ENCODE measurements at regions not wholly inside any gene's neighbourhood (a gene's known extent, or its start where the extent isn't known, plus 50 kb on each side); places are given as distances from the start of the nearest gene placed in this dataset.

GRCh38 chr6:26249707-26249956, 115.4 kb upstream of the BTN3A2 start:
- CTCF ChIA-PET = no interaction called here
- Histone ChIP-seq H3K4me1 (ENCODE audit: control insufficient read depth, insufficient read depth, low read length) (peaks cover 3% of the 10 kb centered on the region), H3K27me3 (ENCODE audit: control insufficient read depth, insufficient read depth, low read length) (no peaks in the 10 kb centered on the region), H3K36me3 (ENCODE audit: control insufficient read depth, insufficient read depth, low read length) (no peaks in the 10 kb centered on the region), H3K4me3 (ENCODE audit: low read depth in 2 of 2, low read length in 2 of 2) (peak overlapping the region in 1 of 2 experiments; percentile 28; a peak in 1 of 4 replicates), H3K27ac (ENCODE audit: low read length) (no peak overlapping the region), H3K9me3 (ENCODE audit: control insufficient read depth, insufficient read depth, low read depth, low read length) (no peaks in the 10 kb centered on the region)
- no TSS peak for BruUV-seq (replicated peaks)
- DNase-seq (ENCODE audit: low read depth, low spot score) = no peak
- TF ChIP-seq TCF7L2 (IDR thresholded peaks at IDR 0.05; ENCODE audit: low read depth, low read length) = no peak
- no peak for TF ChIP-seq SIN3A (IDR thresholded peaks at IDR 0.05; ENCODE audit: borderline replicate concordance, insufficient read depth, low read depth, low read length)
- TF ChIP-seq CTCF (IDR thresholded peaks at IDR 0.05) = no peak
- ATAC-seq = no peak
- POLR2A ChIA-PET = no interaction called here
- in situ Hi-C loops (cut with HindIII; ENCODE audit: low pct_unique_long_range_greater_than_20kb, low sequenced_read_pairs) = no loop called here
- intact Hi-C loops (cut with micrococcal nuclease; ENCODE audit: unreplicated experiment) = no loop called here

GRCh38 chr6:26249957-26250697, 114.9 kb upstream of the BTN3A2 start:
- intact Hi-C loops (cut with micrococcal nuclease; ENCODE audit: unreplicated experiment) (no loop called here), in situ Hi-C loops (cut with HindIII; ENCODE audit: low pct_unique_long_range_greater_than_20kb, low sequenced_read_pairs) (no loop called here)
- ATAC-seq (no peak), DNase-seq (ENCODE audit: low read depth, low spot score) (no peak)
- Histone ChIP-seq H3K27ac (ENCODE audit: low read length) (no peak overlapping the region), H3K4me3 (ENCODE audit: low read depth in 2 of 2, low read length in 2 of 2) (peak overlapping the region in 1 of 2 experiments; percentile 28; a peak in 1 of 4 replicates), H3K9me3 (ENCODE audit: control insufficient read depth, insufficient read depth, low read depth, low read length) (no peaks in the 10 kb centered on the region), H3K27me3 (ENCODE audit: control insufficient read depth, insufficient read depth, low read length) (no peaks in the 10 kb centered on the region), H3K36me3 (ENCODE audit: control insufficient read depth, insufficient read depth, low read length) (no peaks in the 10 kb centered on the region), H3K4me1 (ENCODE audit: control insufficient read depth, insufficient read depth, low read length) (peaks cover 3% of the 10 kb centered on the region)
- ChIA-PET CTCF (no interaction called here), POLR2A (interaction anchor here (1.3 kb wide), 1 partner anchor 16 kb away, joined by 3 read pairs; a partner anchor contains a TSS)
- TF ChIP-seq CTCF (IDR thresholded peaks at IDR 0.05) (no peak), POLR2AphosphoS5 (IDR thresholded peaks at IDR 0.05; ENCODE audit: low read depth, low read length) (no peak), REST (IDR thresholded peaks at IDR 0.05; ENCODE audit: insufficient read depth in 1 of 2, low read depth in 2 of 2, low read length in 1 of 2) (no peak), TCF7L2 (IDR thresholded peaks at IDR 0.05; ENCODE audit: low read depth, low read length) (no peak), SIN3A (IDR thresholded peaks at IDR 0.05; ENCODE audit: borderline replicate concordance, insufficient read depth, low read depth, low read length) (no peak)
- no TSS peak for BruUV-seq (replicated peaks)
